ENCODE measurements at regions not wholly inside any gene's neighbourhood (a gene's known extent, or its start where the extent isn't known, plus 50 kb on each side); places are given as distances from the start of the nearest gene placed in this dataset.

GRCh38 chr3:160157321-160157720, 67.9 kb upstream of the C3orf80 start:
- Histone ChIP-seq H3K27me3 (no peaks in the 10 kb centered on the region), H3K27ac (no peak overlapping the region), H3K4me3 (no peak overlapping the region), H3K9me3 (no peaks in the 10 kb centered on the region), H3K4me1 (no peaks in the 10 kb centered on the region), H3K36me3 (no peaks in the 10 kb centered on the region)
- TF ChIP-seq POLR2AphosphoS5 (IDR thresholded peaks at IDR 0.05; ENCODE audit: insufficient read depth in 1 of 2, low read depth in 1 of 2) = no peak
- intact Hi-C loops (cut with DNase I) = no loop called here
- DNase-seq (ENCODE audit: extremely low spot score in 2 of 2) = no peak

DNA sequence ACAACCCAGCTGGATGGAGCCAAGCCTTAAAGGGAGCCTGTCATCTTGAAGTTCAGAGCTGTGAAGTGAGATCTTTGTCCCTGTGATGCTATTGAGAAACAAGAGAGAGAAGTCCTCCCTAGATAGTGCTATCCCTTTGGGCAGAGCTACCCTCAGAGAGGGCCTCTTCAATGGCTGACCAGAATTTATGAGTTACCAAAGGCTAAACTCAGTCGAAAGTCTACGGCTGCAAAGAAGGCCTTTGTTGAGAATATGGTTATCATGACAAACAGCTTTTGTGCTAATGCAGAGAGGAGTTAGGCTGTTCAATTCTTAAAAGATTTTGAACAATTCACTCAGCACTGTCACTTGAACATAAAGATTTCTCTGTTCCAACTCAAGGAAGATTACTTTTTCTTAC, 65.9 kb upstream of the C3orf80 start:
- intact Hi-C loops (cut with DNase I) = no loop called here
- H3K4me1 ChIP-seq = no peaks in the 10 kb centered on the region

GRCh38 chr3:160159806-160160205, 65.4 kb upstream of the C3orf80 start:
- Histone ChIP-seq H3K9me3 (no peaks in the 10 kb centered on the region), H3K36me3 (no peaks in the 10 kb centered on the region), H3K27ac (no peak overlapping the region), H3K4me3 (no peak overlapping the region), H3K4me1 (no peaks in the 10 kb centered on the region), H3K27me3 (no peaks in the 10 kb centered on the region)
- DNase-seq (ENCODE audit: extremely low spot score in 2 of 2) = no peak
- TF ChIP-seq POLR2AphosphoS5 (IDR thresholded peaks at IDR 0.05; ENCODE audit: insufficient read depth in 1 of 2, low read depth in 1 of 2) (no peak), POLR2A (IDR thresholded peaks at IDR 0.05) (no peak)
- TF ChIP-seq, protein P1, sequence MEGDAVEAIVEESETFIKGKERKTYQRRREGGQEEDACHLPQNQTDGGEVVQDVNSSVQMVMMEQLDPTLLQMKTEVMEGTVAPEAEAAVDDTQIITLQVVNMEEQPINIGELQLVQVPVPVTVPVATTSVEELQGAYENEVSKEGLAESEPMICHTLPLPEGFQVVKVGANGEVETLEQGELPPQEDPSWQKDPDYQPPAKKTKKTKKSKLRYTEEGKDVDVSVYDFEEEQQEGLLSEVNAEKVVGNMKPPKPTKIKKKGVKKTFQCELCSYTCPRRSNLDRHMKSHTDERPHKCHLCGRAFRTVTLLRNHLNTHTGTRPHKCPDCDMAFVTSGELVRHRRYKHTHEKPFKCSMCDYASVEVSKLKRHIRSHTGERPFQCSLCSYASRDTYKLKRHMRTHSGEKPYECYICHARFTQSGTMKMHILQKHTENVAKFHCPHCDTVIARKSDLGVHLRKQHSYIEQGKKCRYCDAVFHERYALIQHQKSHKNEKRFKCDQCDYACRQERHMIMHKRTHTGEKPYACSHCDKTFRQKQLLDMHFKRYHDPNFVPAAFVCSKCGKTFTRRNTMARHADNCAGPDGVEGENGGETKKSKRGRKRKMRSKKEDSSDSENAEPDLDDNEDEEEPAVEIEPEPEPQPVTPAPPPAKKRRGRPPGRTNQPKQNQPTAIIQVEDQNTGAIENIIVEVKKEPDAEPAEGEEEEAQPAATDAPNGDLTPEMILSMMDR (IDR thresholded peaks at IDR 0.05) = no peak
- intact Hi-C loops (cut with DNase I) = loop anchor here (10.0 kb wide), 1 partner anchor 185 kb away; no protein-coding TSS in a partner anchor

More for the DNA sequence above, 65.9 kb upstream of the C3orf80 start:
- Histone ChIP-seq H3K36me3 (no peaks in the 10 kb centered on the region), H3K27me3 (no peaks in the 10 kb centered on the region), H3K27ac (no peak overlapping the region), H3K4me3 (no peak overlapping the region), H3K9me3 (no peaks in the 10 kb centered on the region)
- DNase-seq (ENCODE audit: extremely low spot score in 2 of 2) = no peak
- no peak for TF ChIP-seq POLR2A (IDR thresholded peaks at IDR 0.05)
- TF ChIP-seq POLR2AphosphoS5 (IDR thresholded peaks at IDR 0.05; ENCODE audit: insufficient read depth in 1 of 2, low read depth in 1 of 2) = no peak
- TF ChIP-seq, protein P1 (IDR thresholded peaks at IDR 0.05) = no peak

DNA sequence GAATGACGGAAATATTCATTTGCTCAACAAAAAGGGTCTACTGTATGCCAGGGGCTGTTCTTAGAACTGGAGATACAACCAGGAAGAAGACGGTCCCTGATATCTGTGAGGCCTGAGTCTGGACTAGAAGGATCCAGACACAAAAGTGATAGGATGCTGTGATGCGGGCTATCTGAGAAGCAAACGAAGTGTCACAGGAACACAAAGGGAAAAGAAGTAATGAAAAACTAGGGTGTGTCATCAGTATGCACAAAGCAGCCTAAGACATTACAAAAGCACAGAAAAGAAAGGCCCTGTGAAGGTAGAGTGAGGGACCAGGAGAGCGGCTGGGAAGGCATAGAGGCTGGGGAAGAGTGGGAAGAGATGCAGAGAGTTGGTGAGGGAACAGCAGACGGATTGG, 63.3 kb upstream of the C3orf80 start:
- no peak overlapping the region for H3K4me3 ChIP-seq
- intact Hi-C loops (cut with DNase I) = loop anchor here (10.0 kb wide), 1 partner anchor 183 kb away; no protein-coding TSS in a partner anchor

GRCh38 chr3:160162440-160162839, 62.8 kb upstream of the C3orf80 start:
- no peaks in the 10 kb centered on the region for H3K36me3 ChIP-seq
- H3K4me3 ChIP-seq = no peak overlapping the region
- no peaks in the 10 kb centered on the region for H3K27me3 ChIP-seq
- TF ChIP-seq POLR2AphosphoS5 (IDR thresholded peaks at IDR 0.05; ENCODE audit: insufficient read depth in 1 of 2, low read depth in 1 of 2) (no peak), POLR2A (IDR thresholded peaks at IDR 0.05) (no peak)
- TF ChIP-seq, protein P1 (IDR thresholded peaks at IDR 0.05) = no peak
- no peak for DNase-seq (ENCODE audit: extremely low spot score in 2 of 2)
- intact Hi-C loops (cut with DNase I) = loop anchor here (10.0 kb wide), 1 partner anchor 182 kb away; no protein-coding TSS in a partner anchor
- no peaks in the 10 kb centered on the region for H3K9me3 ChIP-seq
- no peak overlapping the region for H3K27ac ChIP-seq
- H3K4me1 ChIP-seq = no peaks in the 10 kb centered on the region

More for the DNA sequence above, 63.3 kb upstream of the C3orf80 start:
- Histone ChIP-seq H3K27me3 (no peaks in the 10 kb centered on the region), H3K4me1 (no peaks in the 10 kb centered on the region), H3K9me3 (no peaks in the 10 kb centered on the region), H3K27ac (no peak overlapping the region), H3K36me3 (no peaks in the 10 kb centered on the region)
- no peak for DNase-seq (ENCODE audit: extremely low spot score in 2 of 2)
- TF ChIP-seq, protein P1 (IDR thresholded peaks at IDR 0.05) = no peak
- no peak for TF ChIP-seq POLR2AphosphoS5 (IDR thresholded peaks at IDR 0.05; ENCODE audit: insufficient read depth in 1 of 2, low read depth in 1 of 2)
- TF ChIP-seq POLR2A (IDR thresholded peaks at IDR 0.05) = no peak
